NCI-H146 (cell line): ENCODE measurements at regions not wholly inside any gene's neighbourhood (a gene's known extent, or its start where the extent isn't known, plus 50 kb on each side); places are given as distances from the start of the nearest gene placed in this dataset.
A peak's percentile ranks its signal among the peaks of the same experiment; 100 is the strongest.
"Not testable (repeated sequence)": the region's sequence is repeated elsewhere in the genome, so short reads cannot be mapped to it uniquely, and the experiment has no call there.

Experiments used
- DNase-seq: peaks from one replicate; lab custom pipeline; 2025; lab: John Stamatoyannopoulos, UW

DNA sequence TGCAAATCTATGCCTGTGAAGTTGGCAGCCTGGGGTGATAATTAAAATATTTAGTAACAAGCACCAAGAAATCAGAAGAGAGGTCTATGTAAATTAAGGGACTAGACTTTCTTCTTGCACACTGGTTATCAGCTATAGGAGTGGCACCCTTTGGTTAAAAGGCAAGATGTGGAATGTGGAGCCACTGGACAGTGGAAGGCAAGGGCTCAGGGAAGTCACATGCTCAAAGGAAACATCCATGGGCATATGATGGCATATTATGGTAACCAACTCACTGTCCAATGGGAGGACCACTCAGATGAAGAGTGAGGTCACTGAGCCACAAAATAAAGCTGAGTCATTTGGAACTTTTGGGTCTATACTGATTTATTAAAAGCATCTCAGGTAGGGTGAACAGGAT lies 165.6 kb upstream of the PRICKLE2 start:
- DNase-seq, result no peak

DNA sequence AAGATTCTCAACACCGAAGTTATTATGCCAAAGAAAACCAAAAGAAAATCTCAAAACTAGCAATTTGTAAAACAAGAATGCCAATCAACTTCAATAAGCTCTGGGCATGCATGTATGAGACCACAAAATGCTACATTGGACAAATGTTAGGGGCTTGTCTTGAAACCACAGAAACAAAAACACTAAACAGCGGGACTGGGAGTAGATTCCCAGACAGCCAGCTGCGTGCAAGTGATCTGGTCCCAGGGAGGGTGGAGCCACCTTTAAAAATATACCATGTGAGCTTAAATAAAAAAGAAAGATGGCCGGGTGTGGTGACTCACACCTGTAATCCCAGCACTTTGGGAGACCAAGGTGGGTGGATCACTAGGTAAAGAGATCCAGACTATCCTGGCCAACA lies 163.6 kb upstream of the PRICKLE2 start:
- peak; percentile 6 for DNase-seq

DNA sequence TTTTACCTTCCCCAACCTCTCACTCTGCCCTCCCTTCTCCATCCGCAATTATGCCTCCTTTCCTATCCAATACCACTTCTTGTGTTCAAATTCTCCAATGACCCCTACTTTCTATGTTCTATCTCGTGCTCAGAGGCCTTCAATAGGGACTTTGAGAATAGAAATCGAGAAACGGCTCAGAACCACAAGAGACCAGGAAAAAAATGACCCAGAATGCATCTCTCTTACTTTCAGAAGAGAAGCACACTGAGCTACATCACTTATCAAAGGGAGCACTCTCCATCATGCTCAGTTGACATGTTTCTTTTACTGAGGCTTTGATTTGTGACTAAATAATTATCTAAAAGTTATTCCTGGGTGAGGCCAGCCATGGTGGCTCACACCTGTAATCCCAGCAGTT lies 162.4 kb upstream of the PRICKLE2 start:
- no peak for DNase-seq

DNA sequence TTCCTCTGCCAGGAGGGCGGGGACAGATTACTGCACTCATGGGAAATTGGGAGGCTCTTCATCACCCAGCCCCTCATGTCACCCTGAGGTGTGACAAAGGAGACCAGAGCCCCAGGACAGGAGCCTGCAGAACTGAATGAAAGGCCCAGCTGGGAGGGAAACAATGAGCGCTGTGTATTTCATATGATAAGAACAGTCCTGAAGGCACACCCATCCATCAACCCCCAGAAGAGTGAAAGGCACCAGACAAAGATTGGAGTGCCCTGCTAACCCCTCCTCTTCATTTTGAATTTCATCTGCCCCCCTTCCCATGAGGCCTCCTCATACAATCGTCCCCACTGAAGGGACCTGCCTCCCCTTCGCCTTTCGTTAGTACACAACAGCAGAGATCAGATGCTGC lies 160.0 kb upstream of the PRICKLE2 start:
- DNase-seq, result peak; percentile 25

DNA sequence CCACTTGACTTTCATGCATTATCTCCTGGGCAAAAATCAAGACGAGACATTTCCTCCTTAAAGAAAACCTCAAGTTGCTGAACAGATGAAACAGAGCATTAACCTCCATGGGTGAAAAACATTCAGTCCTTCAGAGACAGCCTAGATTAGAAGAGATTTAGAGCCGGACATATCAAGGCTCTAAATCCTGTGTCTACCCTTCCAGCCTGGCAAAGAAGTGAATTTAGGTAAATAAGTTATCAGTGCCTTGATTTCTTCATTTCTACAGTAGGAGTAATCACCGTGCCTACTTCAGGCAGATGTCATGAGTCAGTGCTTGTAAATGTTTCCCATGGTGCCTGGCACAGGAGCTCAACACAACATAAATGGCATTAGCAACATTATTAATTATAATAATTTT lies 159.3 kb upstream of the PRICKLE2 start:
- DNase-seq, result no peak

DNA sequence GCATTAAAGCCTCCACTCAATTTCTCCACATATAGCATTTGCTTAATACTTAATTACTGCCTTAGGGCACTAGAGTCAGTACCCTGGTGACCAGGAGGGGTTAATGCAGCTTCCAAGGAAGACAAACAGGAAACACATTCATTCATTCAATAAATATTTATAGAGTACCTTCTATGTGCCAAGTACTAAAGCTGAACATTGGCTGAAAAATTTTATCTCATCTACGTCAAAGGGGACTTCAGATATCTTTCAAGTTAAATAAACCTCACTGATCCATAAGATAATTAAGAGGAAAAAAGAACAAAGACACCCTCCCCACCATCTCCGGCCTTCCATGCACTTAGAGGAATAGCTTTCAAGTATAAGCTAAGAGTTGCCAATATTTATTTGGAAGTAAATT lies 156.9 kb upstream of the PRICKLE2 start:
- DNase-seq, result no peak

DNA sequence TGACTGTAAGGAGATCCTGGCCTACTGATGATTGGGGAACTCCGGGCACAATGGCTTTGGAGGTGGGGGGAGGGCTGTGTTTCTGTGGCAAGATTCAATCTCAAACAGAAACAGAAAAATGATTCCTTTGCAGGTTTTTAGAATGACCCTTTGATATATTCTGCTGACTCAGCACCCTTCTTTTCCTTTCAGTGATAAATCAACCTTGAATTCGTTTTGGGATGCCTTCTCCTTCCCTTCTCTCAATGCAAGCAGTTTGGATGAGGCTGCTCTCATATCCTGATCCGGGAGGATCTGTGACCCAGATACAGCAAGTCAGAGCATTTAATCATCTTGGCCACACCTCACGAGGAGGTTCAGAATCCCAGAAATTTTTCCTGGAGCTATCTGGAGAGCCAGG lies 156.1 kb upstream of the PRICKLE2 start:
- DNase-seq, result no peak

DNA sequence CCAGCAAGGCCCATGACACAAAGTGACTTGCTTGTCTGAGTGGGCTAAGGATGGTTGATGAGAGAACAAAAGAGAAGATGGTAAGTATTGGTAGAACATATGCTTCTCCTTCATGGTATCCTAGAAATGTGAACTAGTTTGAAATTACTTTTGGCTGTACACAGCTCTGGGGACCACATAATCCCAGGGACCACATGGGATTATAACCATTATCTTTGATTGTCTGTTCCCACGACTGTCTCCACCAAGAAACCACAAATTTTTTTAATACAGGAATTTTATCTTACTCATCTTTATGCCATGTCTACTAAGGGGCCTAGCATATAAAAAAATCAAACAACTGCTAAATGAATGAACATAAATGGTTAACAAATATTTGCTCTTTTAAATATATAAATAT lies 155.3 kb upstream of the PRICKLE2 start:
- DNase-seq, result no peak

DNA sequence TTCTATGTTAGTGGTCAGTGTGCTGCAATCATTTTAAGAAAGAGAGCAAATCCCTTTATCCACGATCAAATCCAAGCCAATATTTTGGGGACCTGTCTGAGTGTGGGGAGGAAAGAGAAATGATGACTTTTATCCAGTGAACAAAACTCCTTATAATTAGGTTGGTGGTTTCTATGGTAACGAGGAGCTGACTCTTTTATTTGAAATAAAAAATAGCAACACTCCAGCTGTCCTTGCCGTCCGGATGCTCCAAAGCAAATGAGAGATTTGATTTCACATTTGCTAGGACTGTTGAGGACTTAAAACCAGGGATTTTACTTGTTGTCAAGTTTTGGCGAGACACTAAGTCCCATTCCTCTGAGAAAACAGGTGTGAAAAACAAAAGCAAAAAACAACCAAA lies 154.0 kb upstream of the PRICKLE2 start:
- no peak for DNase-seq

DNA sequence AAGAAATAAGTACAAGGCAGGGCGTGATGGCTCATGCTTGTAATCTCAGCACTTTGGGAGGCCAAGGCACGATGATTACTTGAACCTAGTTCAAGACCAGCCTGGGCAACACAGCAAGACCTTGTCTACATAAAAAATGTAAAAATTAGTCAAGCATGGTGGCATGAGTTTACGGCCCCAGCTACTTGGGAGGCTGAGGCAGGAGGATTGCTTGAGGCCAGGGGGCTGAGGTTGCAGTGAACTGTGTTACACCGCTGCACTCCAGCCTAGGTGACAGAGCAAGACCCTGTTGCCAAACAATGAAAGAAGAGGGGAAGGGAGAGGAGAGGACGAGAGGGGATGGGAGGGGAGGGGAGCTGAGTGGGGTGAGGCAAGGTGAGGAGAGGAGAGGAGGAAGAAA lies 152.7 kb upstream of the PRICKLE2 start:
- no peak for DNase-seq

DNA sequence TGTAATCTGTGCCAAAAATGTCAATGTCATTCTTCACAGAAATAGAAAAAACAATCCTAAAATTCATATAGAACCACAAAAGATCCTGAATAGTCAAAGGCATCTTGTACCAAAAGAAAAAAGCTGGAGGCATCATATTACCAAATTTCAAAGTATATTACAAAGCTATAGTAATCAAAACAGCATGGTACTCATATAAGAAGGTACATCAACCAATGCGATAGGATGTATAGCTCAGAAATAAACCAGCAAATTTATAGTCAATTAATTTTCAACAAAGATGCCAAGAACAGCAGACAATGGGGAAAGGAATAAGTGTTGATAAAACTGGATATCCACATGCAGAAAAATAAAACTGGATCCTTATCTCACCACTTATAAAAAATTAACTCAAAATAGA lies 150.5 kb upstream of the PRICKLE2 start:
- DNase-seq, result no peak

DNA sequence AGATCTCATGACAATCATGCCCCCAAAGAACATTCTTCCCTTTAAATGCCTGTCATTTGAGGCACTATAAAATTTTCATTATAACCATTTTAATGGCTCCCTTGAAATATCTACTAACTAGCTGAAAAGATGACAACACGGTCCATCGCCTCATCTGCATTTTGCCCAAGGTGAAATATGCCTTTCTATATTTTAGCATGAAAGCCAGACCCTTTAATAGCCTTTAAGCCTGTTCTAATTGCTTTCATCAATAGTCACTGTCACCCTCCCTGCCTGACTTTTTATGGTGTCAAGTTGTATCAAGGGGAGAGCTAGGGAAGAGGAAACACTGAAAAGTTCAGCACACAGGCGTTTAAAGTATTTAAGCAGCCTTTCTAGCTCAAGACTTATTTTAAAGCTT lies 144.1 kb upstream of the PRICKLE2 start:
- no peak for DNase-seq

DNA sequence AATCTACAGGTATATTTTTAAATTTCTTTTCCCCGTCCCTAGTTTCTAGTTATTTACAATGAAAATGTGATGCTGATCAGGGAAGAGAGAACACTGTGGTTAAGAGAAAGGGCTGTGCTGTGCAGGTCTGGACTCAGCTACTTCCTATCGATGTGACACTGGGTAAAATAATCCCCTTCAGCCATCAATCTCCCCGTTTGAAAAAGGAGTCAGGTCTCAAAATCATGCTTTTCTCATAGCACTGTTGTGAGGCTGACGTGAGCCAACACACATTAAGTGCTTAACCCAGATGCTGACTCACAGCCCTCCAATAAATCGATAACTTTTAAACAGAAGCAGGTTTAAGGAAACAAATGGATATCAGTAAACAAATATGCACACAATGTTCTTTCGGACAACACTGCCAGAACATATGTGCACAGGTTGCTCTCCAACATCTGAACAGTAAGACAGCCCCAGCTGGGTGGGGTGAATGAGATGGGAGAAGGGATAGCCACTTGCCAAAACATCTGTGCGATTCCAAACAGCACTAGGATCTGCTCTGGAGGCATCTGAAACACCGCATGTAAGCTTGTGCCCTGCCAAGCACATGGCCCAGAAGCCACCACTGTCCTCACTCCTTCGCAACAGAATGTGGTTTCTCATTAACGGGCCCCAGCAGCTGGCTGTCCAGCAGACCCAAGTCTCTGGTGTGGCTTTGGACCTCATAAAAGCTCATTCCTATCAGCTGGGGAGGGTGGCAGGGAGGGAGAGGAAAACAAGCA lies 143.2 kb upstream of the PRICKLE2 start:
- peak; percentile 31 for DNase-seq

DNA sequence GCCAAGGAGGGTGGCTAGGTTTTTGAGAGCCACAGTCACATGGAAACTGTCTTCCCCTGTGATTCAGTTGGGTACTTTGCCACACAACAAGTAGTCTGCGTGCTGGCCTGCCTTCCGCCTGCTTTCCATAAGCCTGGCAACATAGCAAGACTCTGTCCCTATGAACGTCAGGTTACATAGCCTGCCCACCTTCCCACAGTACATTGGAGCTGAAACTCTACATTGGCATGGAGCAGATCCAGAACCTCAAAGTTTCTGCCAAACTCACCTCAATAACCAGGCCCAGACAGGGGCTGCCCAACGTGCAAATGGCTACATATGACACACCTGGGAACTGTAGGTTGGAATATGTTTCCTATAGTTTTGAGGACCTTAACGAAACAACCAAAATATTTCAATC lies 140.6 kb upstream of the PRICKLE2 start:
- no peak for DNase-seq

DNA sequence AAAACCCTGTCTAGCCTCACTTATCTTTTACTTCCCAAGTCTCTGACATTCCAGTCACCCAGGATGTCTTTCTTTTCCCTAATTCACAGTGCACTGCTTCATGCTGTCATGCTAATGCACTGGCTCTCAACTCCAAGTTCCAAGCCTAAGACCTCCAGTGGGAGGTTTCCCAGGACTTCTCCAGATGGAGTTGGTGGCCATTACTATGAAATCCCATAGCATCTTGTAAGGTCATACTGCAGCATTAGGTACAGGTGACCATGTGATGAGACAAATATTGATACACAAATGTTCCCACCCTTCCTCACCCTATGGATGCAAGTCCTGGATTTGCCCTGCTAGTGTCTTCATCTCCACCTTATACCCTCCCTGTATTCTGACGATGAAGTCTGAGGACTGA lies 138.6 kb upstream of the PRICKLE2 start:
- no peak for DNase-seq

DNA sequence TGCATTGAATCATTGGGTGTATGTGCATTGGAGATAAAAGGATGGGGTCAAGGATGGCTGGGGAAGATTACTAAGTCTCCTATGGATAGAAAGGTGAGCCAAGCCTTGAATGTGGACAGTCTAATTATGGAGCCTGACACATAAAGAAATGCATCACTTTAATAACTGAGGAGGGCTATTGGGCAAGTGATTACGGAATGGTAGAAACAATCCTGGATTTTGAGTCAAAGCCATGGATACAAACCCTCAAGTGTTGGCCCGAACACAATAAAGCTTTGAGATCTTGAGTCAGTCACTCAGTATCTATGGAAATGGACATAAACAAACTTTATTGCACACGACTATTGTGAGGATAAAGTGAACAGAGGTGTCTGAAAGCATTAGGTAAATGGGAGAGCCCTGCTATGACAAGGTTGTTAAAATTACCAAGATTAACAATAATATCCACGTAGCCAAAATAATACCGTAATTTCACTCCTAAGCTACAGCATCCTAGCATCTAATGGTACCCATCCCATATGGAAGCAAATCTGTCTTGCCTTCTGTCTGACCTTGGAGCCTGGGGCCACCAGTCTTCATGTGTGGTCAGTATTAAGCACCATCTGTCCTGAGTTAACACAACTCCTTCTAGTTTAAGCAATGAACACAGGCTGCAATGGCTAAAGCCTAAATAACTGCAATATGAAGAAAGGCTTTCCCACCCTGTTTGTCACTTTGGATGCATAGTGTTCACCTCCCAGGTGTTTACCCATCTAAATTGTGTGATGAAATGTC lies 136.9 kb upstream of the PRICKLE2 start:
- DNase-seq, result no peak

DNA sequence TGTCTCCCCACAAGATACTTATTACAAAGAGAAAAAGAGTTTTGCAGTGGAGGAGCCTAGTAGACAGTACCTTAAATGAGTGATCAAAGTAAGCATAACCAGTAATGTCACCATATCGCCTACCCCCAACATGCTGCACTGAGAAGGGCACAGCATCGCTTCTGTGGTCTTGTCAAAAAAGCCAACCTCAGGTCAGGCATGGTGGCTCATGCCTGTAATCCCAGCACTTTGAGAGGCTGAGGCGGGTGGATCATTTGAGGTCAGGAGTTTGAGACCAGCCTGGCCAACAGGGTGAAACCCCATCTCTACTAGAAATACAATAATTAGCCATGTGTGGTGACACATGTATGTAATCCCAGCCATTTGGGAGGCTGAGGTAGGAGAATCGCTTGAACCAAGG lies 135.8 kb upstream of the PRICKLE2 start:
- not testable (repeated sequence) for DNase-seq

DNA sequence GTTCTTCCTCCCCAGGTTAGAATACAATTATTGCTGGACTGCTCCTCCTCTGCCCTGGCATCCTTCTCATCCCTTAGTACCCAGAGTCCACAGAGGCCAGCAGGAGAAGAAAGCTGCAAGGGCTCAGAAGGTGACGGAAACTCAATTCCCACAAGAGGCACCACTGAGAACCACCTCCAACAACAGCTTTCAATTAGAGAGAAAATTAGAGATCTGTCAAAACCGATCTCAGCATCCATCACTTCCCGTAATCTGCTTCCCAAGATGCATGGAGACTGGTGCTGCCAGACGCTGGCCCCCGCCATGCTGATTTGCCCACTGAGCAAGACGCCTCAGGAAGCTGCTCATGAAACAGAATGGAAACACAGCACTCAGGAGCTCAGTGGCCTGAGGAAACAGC lies 135.0 kb upstream of the PRICKLE2 start:
- no peak for DNase-seq

DNA sequence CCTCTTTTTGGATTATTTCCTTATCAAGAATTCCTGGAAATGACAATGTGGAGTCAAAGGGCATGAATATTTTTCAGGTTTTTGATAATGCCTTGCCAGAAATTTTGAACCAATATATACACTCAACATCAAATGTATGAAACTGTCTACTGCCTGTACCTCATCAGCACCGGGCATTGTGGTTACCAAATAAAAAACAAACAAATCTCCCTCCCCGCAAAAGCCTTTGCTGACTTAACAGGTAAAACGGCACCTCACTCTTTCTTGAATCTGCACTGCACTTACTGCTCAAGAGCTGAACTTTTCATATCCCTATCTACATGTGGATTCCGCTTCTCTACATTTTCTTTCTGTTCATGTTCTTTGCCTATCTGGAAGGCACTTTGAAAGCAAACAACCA lies 134.5 kb upstream of the PRICKLE2 start:
- no peak for DNase-seq

DNA sequence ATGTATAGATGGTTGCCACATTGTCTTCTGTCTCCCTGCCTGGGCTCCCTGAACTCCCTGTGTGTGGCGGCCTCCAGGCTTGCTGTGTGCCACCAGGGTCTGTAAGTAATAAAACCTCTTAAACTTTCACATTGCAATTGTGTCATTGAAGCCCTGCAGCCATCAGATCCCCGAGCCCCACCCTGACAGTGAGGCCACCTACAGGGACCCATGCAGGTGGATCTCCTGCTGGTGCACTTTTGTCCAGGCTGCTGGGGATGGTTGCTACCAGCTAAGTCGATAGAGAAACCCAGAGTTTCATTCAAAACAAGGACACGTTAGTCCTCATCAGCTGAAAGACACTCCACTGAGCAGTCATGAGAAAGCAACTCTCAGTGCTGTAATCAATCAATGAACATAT lies 133.6 kb upstream of the PRICKLE2 start:
- peak; percentile 75 for DNase-seq

DNA sequence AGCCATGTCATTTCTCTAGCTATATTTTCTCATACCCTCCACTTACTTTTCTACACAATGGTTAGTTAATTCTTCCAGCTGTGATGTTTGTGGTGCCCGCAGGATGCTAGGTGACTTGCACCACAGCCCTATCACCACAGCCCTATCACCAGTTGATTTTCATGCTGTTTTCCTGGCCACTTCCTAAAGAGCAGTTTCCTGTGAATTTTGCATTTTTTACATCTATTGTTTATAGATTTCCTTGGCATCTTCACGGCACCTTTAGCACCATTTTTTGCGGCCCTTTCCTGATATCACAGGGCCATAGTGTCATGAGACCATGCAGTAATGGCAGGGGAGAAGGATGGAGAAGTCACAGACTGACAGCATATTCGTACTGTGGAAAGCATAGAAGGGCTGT lies 132.9 kb upstream of the PRICKLE2 start:
- DNase-seq, result no peak

DNA sequence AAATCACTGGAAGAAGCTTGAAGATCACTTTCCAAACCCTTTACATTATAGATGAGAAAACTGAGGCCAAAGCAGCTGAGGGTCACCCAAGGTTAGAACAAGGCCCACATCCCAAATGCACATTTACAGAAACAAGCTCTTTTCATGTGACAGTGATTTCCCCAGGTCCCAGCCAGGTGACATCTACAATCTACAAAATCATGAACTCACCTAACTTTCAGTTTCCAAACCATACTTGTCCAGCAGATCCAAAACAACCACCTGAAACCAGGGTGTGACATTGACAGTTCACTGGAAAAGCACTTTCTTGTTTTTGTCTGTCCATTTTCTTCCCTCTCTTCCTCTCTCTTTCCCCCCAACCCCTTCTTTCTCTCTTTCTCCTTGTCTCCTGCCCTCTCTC lies 132.2 kb upstream of the PRICKLE2 start:
- DNase-seq, result no peak

DNA sequence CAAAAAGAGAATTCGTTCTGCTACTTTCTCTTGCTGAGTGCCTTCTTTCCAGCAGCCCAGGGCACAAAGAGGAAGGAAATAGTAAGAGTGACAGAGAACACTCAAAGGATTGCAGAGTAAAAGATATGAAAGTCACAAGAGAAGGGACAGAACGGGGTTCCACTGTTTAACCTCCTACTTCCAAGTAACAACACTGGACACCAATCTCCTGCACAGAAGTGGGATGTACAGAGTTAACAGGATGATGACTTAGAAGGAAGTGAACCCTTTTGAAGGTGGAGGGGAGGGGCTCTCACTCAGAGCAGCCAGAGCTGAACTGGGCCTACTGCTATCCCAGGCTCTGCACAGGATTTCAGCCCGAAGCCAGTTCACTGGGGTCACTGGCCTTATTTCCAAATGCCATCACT lies 130.1 kb upstream of the PRICKLE2 start:
- DNase-seq, result no peak

DNA sequence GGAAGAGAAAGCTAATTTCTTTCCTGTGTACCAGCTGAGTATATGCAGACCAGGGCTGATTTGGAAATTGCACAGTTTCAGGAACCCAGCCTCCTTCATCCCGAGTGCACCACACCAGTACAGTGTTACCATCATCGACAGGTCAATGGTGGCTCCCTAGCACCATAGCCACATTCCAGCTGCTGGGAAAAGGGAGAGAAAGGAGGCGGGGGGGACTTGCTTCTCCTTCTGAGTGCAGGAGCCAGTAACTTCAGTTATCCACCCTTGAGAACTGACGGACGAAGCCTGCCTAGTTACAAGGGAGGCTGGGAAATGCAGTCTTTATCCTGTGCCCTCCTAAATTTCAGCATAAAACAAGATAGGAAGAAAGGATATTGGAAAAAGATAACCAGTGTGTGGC lies 129.7 kb upstream of the PRICKLE2 start:
- DNase-seq, result no peak
